Osteocyte (in vitro differentiated cells): ENCODE measurements at regions not wholly inside any gene's neighbourhood (a gene's known extent, or its start where the extent isn't known, plus 50 kb on each side); places are given as distances from the start of the nearest gene placed in this dataset.

ENCODE experiments used
- DNase-seq: peaks from one replicate; pipeline ENCODE4 v3.0.0; 2021; ENCODE audit warnings: mixed read lengths; ENCODE audit not compliant: unreplicated experiment; ENCODE audit errors: extremely low spot score
- H3K27ac Mint-ChIP-seq: one replicate; pipeline ENCODE4 v1.8.0; 2021; ENCODE audit warnings: mild to moderate bottlenecking, mixed read lengths; ENCODE audit not compliant: unreplicated experiment
- H3K27me3 Mint-ChIP-seq: one replicate; pipeline ENCODE4 v1.8.0; 2021; ENCODE audit warnings: mixed read lengths; ENCODE audit not compliant: unreplicated experiment
- H3K36me3 Mint-ChIP-seq: one replicate; pipeline ENCODE4 v1.8.0; 2021; ENCODE audit warnings: mixed read lengths; ENCODE audit not compliant: unreplicated experiment
- H3K4me1 Mint-ChIP-seq: one replicate; pipeline ENCODE4 v1.8.0; 2021; ENCODE audit warnings: mixed read lengths; ENCODE audit not compliant: unreplicated experiment
- H3K4me3 Mint-ChIP-seq: one replicate; pipeline ENCODE4 v1.8.0; 2021; ENCODE audit warnings: mild to moderate bottlenecking, moderate library complexity, mixed read lengths; ENCODE audit not compliant: unreplicated experiment
- H3K9me3 Mint-ChIP-seq: one replicate; pipeline ENCODE4 v1.8.0; 2021; ENCODE audit warnings: mixed read lengths; ENCODE audit not compliant: unreplicated experiment
- CTCF ChIP-seq: fragments of 200-600 bp; sonication (generic); IDR thresholded peaks from 2 replicates; pipeline ENCODE4 v1.5.0; 2021; ENCODE audit warnings: antibody characterized with exemption, mild to moderate bottlenecking, moderate library complexity

GRCh38 chr6:167524261-167525111 is 199.6 kb downstream of the TTLL2 start:
- DNase-seq = no peak
- Mint-ChIP-seq H3K9me3 (no peaks in the 10 kb centered on the region), H3K36me3 (no peaks in the 10 kb centered on the region), H3K27me3 (peaks cover 51% of the 10 kb centered on the region), H3K27ac (no peak overlapping the region), H3K4me1 (no peaks in the 10 kb centered on the region), H3K4me3 (no peak overlapping the region)
- no peak for TF ChIP-seq CTCF

- Mint-ChIP-seq H3K4me1 (no peaks in the 10 kb centered on the region), H3K9me3 (no peaks in the 10 kb centered on the region), H3K27ac (no peak overlapping the region), H3K36me3 (no peaks in the 10 kb centered on the region), H3K4me3 (no peak overlapping the region), H3K27me3 (peaks cover 56% of the 10 kb centered on the region)
- no peak for TF ChIP-seq CTCF
- DNase-seq = no peak
Measured at GRCh38 chr6:167525774-167526173, 200.9 kb downstream of the TTLL2 start.

GRCh38 chr6:167526465-167527368 is 201.8 kb downstream of the TTLL2 start:
- TF ChIP-seq CTCF = no peak
- Mint-ChIP-seq H3K36me3 (no peaks in the 10 kb centered on the region), H3K9me3 (no peaks in the 10 kb centered on the region), H3K4me3 (no peak overlapping the region), H3K27ac (no peak overlapping the region), H3K4me1 (no peaks in the 10 kb centered on the region), H3K27me3 (peaks cover 56% of the 10 kb centered on the region)
- DNase-seq = no peak

- Mint-ChIP-seq H3K9me3 (no peaks in the 10 kb centered on the region), H3K36me3 (no peaks in the 10 kb centered on the region), H3K27ac (no peak overlapping the region), H3K4me1 (peaks cover 3% of the 10 kb centered on the region), H3K4me3 (no peak overlapping the region), H3K27me3 (peaks cover 57% of the 10 kb centered on the region)
- DNase-seq = no peak
- TF ChIP-seq CTCF = no peak
Measured at GRCh38 chr6:167528239-167528638, 203.4 kb downstream of the TTLL2 start.

GRCh38 chr6:167528976-167529375 is 204.1 kb downstream of the TTLL2 start:
- DNase-seq = no peak
- peaks cover 3% of the 10 kb centered on the region for H3K4me1 Mint-ChIP-seq
- TF ChIP-seq CTCF = no peak
- H3K36me3 Mint-ChIP-seq = no peaks in the 10 kb centered on the region
- peaks cover 53% of the 10 kb centered on the region for H3K27me3 Mint-ChIP-seq
- H3K9me3 Mint-ChIP-seq = no peaks in the 10 kb centered on the region
- no peak overlapping the region for H3K4me3 Mint-ChIP-seq
- no peak overlapping the region for H3K27ac Mint-ChIP-seq
